NCI-H82 (cell line): ENCODE measurements at regions not wholly inside any gene's neighbourhood (a gene's known extent, or its start where the extent isn't known, plus 50 kb on each side); places are given as distances from the start of the nearest gene placed in this dataset.

Source experiments
- DNase-seq: peaks from one replicate; lab custom pipeline; 2025; lab: John Stamatoyannopoulos, UW

DNA sequence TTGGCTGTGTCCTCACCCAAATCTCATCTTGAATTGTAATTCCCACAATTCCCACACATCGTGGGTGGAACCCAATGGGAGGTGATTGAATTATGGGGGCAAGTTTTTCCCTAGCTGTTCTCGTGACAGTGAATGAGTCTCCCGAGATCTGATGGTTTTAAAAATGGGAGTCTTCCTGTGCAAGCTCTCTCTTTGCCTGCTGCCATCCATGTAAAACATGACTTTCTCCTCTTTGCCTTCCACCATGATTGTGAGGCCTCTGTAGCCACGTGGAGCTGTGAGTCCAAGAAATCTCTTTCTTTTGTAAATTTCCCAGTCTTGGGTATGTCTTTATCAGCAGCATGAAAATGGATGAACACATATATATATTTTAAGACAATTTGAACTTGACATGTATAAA lies 285.4 kb downstream of the BAMBI start:
- DNase-seq: no peak

DNA sequence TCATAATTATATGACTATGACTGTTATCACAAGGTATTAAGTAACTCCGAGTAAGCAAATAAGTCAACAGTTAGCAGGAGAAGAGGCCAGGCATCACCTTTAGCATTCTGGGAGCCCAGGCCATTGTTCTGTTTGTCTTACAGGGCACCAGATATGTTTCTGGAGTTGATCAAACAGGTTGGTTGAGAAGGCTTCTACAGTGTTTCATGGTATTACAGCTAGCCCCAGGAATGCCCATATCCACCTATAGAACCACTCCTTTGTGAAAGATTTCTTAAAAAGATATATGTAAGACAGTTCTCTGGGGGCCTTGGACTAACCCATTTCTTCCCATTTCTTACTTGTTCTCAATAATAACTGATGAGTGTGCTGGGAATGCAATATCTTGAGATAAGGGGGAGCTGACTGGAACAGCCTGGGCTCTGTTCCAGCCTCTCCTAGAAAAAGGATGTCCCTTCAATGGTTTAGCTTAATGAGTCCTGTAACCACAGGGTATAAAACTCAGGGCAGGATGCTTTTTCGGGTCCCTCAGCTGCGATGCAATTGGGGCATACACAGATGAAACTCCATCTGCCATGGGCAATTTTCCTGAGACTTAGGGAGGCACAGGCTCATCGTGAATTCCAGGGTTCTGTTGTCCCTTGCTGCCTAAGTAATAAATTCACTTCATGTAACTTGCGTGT lies 286.4 kb downstream of the BAMBI start:
- DNase-seq: no peak

DNA sequence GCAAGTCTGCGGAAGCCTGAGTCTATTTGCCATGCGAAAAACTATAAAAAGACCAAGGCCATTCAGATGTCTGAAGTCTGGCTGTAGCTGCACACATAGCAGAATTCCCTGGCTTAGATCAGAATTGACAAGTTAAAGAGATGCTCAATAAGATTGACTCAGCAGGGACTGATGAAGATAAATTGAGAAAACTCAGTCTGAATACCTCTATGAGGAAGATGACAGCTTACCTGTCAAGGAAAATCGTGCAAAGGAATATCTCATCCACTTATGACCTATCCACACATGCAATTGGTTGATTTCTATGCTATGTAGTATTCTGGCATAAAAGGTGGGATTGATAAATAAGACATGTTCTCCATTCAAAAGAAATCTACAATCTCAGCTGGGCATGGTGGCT lies 288.6 kb downstream of the BAMBI start:
- no peak for DNase-seq

DNA sequence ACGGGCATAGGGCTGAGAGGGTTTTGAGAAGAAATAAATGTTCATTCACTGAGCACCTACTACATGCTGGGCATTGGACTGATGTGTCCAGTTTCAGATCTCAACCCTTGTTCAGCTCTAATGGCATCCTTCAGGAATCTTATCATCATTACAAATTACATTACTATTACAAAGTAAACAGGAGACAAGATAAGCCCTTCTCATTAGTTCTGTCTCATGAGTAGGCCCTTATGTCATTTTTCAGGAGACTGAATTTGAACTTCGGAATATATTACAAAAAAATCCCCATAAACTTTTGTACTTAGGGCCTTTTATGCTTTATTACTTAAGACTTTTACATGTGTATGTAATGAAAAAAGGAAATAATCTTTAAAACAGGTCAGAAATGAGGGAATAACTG lies 289.7 kb downstream of the BAMBI start:
- DNase-seq: no peak

DNA sequence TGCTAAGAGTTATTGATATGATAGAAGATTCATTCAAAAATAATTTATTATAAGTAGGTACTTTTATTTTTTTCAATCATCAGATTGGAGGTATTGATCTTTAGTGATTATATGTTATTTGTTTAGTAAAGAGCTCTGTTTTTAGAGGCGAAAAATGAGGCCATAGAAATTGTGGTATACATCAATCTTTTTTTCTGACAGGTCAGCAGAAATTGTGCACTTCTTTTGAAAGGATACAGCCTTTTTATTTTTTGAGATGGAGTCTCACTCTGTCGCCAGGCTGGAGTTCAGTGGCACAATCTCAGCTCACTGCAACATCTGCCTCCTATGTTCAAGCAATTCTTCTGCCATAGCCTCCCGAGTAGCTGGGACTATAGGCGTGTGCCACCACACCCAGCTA lies 292.1 kb downstream of the BAMBI start:
- DNase-seq: no peak

DNA sequence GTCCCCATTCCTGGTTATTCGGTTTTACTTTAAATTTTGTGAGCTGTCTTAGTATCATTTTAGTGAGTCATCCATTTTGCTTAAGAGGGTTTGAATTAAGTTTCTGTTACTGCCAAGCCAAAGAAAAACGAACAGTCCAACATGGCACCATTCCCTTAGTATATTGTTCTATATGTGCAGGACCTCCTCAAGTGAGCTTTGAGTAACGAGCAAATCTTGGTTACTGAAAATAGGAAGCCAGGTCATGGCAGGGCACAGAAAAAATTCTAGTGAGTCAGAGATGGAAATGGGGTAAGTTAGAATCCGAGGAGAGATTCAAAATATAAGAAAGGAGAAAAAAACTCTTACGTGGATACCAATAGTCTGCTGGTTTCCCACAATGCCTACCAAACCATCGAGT lies 292.9 kb downstream of the BAMBI start:
- DNase-seq: no peak

DNA sequence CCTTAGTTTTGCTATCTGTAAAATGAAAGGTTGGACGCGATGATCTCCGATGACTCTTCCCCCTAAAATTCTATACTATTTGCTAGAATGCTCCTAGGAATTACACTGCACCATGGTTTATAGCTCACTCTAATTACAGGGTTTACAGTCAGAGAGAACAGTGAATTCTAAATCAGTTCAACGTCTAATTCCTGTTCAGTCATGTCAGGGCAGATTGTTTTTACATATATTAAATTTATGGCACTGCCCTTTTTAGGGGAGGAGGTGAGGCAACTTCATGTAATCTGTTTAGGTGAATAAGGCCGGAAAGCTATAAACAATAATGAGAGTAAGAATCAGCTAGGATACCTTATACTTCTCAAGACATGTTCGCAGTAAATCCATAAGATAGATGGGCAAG lies 293.9 kb downstream of the BAMBI start:
- no peak for DNase-seq

DNA sequence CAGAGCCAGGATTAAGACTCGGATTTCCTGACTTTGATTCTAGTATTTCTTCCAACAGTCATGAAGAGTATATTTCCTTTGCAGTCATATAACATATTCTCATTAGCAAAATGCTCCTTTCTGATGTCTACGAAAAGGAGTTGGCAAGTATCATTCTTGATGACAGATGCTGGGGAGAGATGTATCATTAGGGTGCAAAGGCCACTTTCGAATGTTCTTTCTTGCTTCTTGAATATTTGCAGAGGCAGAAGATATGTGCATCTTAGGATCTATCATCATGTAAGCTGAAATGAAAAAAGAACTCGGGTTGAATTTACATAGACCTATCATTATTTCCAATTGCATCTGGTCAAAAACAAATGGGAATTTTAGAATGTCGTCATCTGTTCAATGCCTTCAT lies 294.4 kb downstream of the BAMBI start:
- DNase-seq: no peak

DNA sequence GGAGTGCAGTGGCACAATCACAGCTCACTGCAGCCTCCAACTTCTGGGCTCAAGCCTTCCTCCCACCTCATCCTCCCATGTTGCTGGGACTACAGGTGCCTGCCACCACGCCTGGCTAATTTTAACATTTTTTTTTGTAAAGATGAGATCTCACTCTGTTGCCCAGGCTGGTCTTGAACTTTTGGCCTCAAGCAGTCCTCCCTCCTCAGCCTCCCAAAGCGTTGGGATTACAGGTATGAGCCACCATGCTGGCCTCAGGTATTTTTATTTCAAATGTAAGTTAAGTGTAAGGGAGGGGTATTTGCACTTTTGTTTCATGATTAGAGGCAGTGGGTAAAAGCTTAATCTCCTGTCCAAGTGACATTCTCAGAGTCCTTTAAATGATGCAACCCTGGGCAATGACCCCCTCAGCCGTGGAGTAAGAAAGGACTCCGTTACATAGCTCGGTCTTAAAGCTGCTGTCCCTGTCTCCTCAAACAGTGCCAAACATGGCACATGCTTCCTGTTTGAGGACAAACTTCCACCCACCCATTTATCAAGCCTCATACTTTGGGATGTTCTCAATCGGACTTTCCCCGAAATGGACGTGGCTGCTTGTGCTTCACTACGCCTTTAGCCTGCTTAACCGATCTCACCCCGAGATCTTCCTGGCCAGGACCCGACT lies 296.1 kb downstream of the BAMBI start:
- no peak for DNase-seq

DNA sequence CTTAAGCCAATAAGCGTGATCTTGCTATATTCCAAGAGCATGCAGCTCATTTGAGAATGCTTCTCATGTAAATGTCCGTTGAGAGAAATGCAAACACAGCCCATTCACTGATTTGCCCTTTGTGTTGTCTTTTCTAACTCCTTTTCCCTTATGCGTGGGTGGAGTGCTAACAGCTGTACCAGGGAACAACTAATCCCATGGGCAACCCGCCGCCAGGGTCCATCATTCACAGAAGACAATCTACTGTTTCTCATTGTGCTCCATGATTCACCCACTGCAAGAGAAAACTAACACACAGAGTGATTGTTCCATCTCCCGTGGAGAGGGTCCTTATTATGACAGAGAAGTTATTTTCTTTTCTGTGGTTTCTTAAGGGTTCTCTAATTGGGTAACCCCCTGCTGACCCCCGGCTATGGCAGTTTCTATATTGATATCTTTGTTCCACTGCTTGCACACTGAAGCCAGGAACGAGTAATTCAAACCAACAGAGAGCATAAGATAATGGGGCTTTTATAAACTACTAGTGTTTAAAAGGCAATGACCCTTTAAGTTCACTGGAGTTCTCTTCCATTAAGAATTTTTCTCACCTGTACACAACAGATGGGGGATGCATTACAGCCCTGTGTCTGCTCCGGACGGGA lies 298.7 kb downstream of the BAMBI start:
- no peak for DNase-seq

DNA sequence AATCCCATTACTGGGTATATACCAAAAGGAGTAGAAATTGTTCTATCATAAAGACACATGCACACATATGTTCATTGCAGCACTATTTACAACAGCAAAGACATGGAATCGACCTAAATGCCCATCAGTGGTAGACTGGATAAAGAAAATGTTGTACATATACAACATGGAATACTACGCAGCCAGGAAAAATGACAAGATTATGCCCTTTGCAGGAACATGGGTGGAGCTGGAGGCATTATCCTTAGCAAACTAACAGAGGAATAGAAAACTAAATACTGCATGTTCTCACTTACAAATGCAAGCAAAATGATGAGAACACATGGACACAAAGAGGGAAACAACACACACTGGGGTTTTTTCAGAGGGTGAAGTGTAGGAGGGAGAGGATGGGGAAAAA lies 300.2 kb downstream of the BAMBI start:
- no peak for DNase-seq

DNA sequence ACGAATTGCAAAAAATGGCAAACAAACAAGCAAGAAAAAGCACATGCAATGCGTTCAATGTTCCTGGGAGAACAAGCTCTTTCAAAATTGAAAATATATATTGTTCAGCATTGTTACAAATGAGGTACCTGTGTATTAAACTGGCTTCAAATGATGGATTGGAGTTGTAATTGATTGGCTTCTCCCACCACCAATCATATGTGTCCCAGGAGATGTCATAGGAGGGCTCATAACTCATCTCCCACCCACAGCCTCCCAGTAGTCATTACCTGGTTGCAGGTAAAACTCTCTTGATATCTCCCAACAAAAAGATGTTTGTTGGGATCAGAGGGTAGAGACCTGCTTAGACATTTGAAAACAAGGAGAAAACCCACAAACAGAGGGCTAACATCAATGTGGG lies 302.9 kb downstream of the BAMBI start:
- no peak for DNase-seq

DNA sequence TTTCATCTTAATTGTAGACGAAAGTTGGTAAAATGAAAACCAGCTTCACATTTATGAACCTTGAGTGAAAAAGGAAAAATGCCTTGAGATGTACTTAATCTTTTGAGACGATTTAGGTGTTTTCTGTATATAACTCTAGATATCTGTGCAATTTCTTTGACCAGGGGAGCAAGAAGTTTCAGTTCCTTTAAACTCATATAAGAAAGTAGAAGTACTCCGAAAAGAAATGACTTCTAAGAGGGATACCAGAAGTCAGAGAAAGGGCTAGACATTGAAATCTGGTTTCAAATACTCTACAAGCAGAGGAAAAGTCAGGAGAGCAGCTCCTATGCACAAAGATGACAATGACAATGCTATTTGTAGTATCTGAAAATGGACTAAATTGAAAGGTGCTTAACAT lies 303.7 kb downstream of the BAMBI start:
- no peak for DNase-seq

DNA sequence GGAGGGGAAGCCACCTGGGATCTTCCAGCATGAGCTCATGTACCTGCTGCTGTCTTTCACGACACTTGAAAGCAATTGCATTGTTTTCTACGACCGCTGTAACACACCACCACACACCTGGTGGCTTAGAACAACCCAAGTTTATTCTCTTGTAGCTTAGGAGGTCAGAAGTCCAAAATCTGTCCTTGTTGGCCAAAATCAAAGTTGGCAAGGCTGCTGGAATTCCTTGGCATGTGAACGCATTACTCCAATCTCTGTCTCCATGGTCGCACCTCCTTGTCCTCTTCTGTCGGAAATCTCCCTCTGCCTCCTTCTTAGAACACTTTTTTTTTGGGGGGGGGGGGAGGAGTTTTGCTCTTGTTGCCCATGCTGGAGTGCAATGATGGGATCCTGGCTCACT lies 305.7 kb downstream of the BAMBI start:
- DNase-seq: no peak

DNA sequence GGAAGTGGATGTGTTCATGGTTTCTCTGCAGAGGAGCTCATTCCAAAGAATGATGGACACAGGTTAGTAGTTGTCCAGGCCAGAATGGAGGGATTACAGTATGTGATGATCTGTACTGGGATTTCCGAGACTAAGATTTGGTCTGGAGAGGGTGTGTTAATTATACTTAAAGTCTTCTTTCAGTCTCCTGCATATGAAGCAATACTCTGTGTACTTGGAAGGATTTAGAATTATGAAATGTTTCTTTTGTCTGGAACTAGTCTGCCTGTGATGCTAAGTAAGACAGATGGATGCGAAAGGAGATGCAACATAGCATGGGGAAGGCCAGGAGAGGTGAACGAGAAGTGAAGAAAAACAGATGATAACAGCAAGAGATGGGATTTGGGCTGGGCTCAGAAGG lies 305.1 kb upstream of the LYZL1 start:
- no peak for DNase-seq

DNA sequence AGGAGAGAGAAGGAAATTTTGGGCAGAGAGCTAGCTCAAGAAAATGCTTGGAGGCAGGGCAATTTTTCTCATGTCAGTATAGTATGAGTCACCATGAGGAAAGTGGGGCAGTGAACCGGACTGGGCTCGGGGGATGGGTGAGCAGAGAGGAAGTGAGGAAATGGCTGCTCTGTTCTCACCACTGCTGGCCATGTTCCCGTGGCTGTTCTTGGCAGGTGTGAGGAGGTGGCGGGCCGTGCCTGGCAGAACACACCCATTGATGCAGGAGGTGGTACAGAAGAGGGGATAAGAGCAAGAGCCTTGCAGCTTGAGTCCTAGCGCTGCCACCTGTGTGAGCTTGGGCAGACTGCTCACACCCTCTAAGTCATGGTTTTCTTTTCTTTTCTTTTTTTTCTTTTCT lies 304.4 kb upstream of the LYZL1 start:
- DNase-seq: no peak

DNA sequence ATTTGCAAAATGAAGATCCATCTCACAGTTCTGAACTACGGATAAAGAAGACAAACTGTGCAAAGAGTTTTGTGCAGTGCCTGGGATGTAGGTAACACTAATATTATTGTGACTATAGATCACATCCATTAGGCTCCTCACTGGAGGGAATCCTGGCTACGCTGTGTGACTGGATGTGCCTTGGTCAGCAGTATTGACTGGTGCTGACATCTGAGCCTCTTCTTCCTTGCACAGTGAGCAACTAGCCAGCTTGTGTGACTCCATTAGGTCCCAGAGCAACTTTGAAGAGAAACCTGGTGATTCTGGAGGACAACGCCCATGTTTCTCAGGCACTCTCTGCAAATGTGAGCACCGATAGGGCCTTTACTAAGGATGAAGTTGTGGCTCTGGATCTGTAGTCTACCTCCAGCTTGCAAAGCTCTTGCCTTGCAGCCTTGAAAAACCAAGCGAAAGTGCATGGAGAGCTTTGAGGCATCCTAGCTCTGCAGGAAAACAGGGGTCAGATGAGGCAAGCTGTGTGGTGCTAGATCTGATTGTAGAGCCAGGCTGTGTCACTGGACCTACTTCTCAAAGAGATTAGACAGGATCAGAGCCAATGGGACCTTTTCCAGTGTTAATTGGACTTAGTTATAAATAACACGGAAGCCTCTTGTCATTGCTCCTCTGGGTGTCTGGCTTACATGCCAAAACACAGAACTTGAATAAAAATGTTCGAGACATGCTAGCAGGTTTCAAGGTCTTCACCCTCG lies 303.6 kb upstream of the LYZL1 start:
- peak; percentile 63 for DNase-seq

DNA sequence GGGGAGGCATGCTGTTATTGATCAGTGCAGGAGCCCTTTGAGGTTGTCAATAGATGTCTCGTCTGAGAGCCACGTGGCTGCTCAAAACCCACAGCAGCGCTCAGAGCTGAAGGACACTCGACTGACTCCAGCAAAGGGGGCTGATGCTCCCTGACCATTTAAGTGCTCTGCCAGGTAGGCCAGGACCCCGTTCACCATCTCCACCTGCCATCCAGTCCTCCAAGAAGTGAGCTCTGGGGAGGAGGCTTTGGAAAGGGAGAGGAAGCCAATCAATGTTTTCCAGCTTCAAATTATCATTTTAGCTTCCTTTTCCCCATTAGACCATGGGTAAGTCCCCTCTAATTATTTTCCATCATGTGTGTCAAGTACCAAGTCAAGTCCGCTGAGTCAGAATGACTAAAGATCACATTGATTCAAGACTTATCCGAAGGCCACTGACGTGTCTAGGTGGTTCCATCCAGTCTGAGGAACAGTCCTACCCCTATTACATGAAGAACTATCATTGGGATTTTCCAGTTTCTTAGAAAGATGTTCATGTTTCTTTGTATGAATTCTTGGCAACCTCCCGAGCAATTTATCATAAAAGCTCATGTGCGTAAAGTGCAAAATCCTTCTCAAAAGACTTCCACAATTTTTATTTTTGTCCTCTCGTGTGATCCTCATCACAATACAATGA lies 302.6 kb upstream of the LYZL1 start:
- no peak for DNase-seq

DNA sequence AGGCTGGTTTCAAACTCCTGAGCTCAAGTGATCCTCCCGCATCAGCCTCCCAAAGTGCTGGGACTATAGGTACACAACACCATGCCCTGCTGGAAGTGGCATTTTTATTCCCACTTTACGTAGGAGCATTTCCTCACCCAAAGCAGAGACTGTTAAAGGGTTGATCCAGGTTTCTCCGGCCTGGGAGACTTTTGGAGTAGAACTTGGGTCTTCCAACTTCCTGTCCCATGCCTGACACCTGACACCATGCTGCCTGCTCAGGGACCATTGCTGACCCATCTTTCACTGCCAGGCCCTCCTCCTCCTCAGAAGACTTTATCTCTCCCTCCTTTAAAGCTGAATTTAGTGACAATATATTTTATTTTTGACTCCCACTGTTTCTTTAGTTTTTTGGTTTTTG lies 302.0 kb upstream of the LYZL1 start:
- no peak for DNase-seq

DNA sequence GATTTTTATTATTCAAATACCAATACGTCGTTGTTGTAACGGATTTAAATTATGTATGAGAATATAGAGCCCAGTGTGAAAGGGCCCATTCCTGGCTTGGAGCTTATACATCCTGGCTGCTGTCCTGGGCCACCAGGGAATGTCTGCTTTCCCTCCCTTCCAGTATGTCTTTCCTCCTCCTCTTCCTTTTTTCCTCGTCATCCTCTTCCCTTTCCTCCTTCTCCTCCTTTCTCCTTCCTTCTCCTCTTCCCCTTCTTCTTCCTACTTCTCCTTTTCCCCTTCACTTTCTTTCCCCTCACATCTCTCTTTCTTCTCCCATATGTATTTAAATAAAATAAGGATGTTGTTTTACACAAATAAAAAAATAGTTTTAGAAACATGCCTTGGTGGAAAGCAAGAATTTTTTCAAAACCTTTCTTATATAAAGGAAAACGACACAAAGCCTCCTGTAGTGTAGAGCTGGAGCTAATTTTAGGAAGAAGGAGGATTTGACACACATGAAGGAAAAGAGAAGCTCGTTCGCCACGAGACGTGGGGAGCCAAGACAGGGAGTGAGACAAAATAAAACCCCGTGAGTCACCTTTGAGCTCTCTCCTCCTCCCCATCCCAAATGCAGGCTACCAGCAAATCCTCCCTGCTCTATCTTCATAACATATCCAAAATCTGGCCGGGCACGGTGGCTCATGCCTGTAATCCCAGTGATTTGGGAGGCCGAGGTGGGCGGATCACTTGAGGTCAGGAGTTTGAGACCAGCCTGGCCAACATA lies 301.1 kb upstream of the LYZL1 start:
- no peak for DNase-seq

DNA sequence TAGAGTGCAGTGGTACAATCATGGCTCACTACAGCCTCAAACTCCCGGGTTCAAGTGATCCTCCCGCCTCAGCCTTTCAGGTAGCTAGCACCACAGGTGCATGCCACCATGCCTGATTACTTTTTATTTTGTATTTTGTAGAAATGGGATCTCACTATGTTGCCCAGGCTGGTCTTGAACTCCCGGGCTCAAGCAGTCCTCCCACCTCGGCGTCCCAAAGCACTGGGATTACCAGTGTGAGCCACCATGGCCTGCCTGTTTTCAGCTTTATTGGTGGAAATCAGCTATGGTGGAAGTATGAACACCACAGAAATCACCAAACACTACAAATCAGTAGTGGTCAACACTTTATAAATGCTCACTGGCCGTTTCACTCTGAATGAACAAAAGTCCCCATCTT lies 299.9 kb upstream of the LYZL1 start:
- DNase-seq: no peak
